T-helper 2 cell (primary cell): ENCODE measurements at regions not wholly inside any gene's neighbourhood (a gene's known extent, or its start where the extent isn't known, plus 50 kb on each side); places are given as distances from the start of the nearest gene placed in this dataset.
A peak's percentile ranks its signal among the peaks of the same experiment; 100 is the strongest.
"Not testable (repeated sequence)": the region's sequence is repeated elsewhere in the genome, so short reads cannot be mapped to it uniquely, and the experiment has no call there.

Experiments used
- DNase-seq, 5 experiments: peaks; one replicate each; pipeline versions ENCODE4 v3.0.0 to v3.0.0-alpha.2; 2012 to 2022

GRCh38 chr15:81768773-81769172, 277.0 kb downstream of the MEX3B start:
- no peak for DNase-seq

- no peak for DNase-seq
These were observed 278.9 kb downstream of the MEX3B start for GRCh38 chr15:81766829-81767475.

- DNase-seq: no peak
These were observed 280.0 kb downstream of the MEX3B start for GRCh38 chr15:81765816-81766215.

- DNase-seq: no peak
These were observed 282.5 kb downstream of the MEX3B start for GRCh38 chr15:81763304-81763703.

- no peak for DNase-seq
These were observed 285.1 kb downstream of the MEX3B start for GRCh38 chr15:81760686-81761085.

- DNase-seq: no peak
These were observed 287.0 kb downstream of the MEX3B start for GRCh38 chr15:81758818-81759284.

GRCh38 chr15:81755626-81756025, 290.2 kb downstream of the MEX3B start:
- no peak for DNase-seq

- DNase-seq: no peak
These were observed 291.7 kb downstream of the MEX3B start for GRCh38 chr15:81754078-81754477.

GRCh38 chr15:81752974-81753373, 292.8 kb downstream of the MEX3B start:
- no peak for DNase-seq

- DNase-seq: peak in 1 of 5 experiments; percentile 7
These were observed 293.3 kb downstream of the MEX3B start for GRCh38 chr15:81752546-81752942.

GRCh38 chr15:81751816-81752545, 293.8 kb downstream of the MEX3B start:
- DNase-seq: no peak

GRCh38 chr15:81751256-81751655, 294.6 kb downstream of the MEX3B start:
- no peak for DNase-seq

GRCh38 chr15:81749716-81750375, 296.0 kb downstream of the MEX3B start:
- no peak for DNase-seq

GRCh38 chr15:81747482-81747881, 298.3 kb downstream of the MEX3B start:
- DNase-seq: no peak

GRCh38 chr15:81747026-81747425, 298.8 kb downstream of the MEX3B start:
- no peak for DNase-seq

- DNase-seq: no peak
These were observed 301.5 kb downstream of the MEX3B start for GRCh38 chr15:81744364-81744763.

GRCh38 chr15:81740416-81740815, 305.4 kb downstream of the MEX3B start:
- DNase-seq: no peak

- DNase-seq: no peak
These were observed 316.5 kb downstream of the MEX3B start for GRCh38 chr15:81729340-81729739.

GRCh38 chr15:81728726-81729125, 317.1 kb downstream of the MEX3B start:
- no peak for DNase-seq

- no peak for DNase-seq
These were observed 320.2 kb downstream of the MEX3B start for GRCh38 chr15:81725590-81725989.

- no peak for DNase-seq
These were observed 321.3 kb downstream of the MEX3B start for GRCh38 chr15:81724536-81724935.

GRCh38 chr15:81723701-81724100, 322.1 kb downstream of the MEX3B start:
- no peak for DNase-seq

- DNase-seq: no peak
These were observed 322.6 kb downstream of the MEX3B start for GRCh38 chr15:81723113-81723651.

- not testable (repeated sequence) for DNase-seq
These were observed 329.4 kb downstream of the MEX3B start for GRCh38 chr15:81716468-81716867.
